Stimulated activated effector memory CD8-positive, alpha-beta T cell treated with anti-CD3 and anti-CD28 coated beads, Interleukin-12 subunit alpha, Interleukin-12 subunit beta, amount 100 ng/mL, for 72 hours (primary cell): ENCODE measurements at regions not wholly inside any gene's neighbourhood (a gene's known extent, or its start where the extent isn't known, plus 50 kb on each side); places are given as distances from the start of the nearest gene placed in this dataset.
"Not testable (repeated sequence)": the region's sequence is repeated elsewhere in the genome, so short reads cannot be mapped to it uniquely, and the experiment has no call there.

Source experiments
- ATAC-seq: fragments of 150-1000 bp; cut with Tn5 transposase; 2 replicates; pipeline ENCODE4 v1.10.0; 2021
- DNase-seq, 2 donors: peaks; one replicate each; pipeline ENCODE4 v3.0.0; 2021 to 2022; ENCODE audit warnings: low spot score in 2 of 2
- H3K27ac Mint-ChIP-seq: one replicate; pipeline ENCODE4 v1.8.0; 2022; ENCODE audit warnings: mild to moderate bottlenecking, mixed read lengths
- H3K36me3 Mint-ChIP-seq: one replicate; pipeline ENCODE4 v1.8.0; 2022; ENCODE audit warnings: mild to moderate bottlenecking, mixed read lengths
- H3K4me1 Mint-ChIP-seq: one replicate; pipeline ENCODE4 v1.8.0; 2022; ENCODE audit warnings: mixed read lengths
- H3K4me3 Mint-ChIP-seq: one replicate; pipeline ENCODE4 v1.8.0; 2022; ENCODE audit warnings: mild to moderate bottlenecking, mixed read lengths
- H3K9me3 Mint-ChIP-seq: one replicate; pipeline ENCODE4 v1.8.0; 2022; ENCODE audit warnings: mixed read lengths

DNA sequence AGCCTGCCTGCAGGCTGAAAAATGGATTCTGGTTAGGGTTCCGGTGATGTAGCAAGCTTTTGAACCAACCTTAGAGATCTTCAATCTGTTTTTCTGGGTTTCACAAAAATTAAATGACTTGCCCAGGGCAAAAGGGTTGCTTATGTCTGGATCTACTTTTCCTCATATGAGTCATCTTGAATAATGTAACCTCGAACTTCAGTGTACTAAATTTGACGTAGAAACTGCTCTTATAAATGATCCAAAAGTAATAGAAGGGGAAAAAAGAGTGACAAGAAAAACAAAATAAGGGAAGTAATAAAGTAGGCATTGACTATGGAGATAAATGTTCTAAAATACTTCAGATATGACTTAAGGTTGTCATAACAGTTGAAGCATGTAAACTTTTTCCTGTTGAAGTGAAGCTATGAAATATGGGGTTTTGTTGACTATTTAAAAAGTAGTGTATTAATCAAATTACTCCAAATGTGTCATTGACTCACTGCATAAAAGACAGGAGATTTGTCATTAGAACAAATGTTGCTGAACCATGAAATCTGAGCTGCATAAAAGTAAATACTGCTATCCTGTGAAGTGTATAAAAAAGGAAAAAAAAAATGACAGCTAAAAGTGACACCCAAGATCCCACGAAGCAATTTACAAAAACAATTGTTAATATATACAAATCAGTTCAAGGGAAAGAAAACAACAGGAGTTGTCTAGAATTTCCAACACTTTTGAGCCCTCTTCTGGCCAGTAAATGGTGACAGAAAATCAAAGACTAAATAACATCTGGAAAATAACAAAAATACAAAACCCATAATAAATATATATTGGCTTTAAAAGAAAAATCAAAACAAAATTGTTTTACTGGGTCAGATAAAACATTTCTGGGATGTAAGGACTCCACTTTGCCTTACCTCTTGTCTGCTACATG is 103.6 kb upstream of the SERPINE2 start:
- ATAC-seq = no peak
- no peaks in the 10 kb centered on the region for H3K9me3 Mint-ChIP-seq
- no peak for DNase-seq
- H3K4me3 Mint-ChIP-seq = no peak overlapping the region
- H3K4me1 Mint-ChIP-seq = no peaks in the 10 kb centered on the region
- no peak overlapping the region for H3K27ac Mint-ChIP-seq
- H3K36me3 Mint-ChIP-seq = no peaks in the 10 kb centered on the region

DNA sequence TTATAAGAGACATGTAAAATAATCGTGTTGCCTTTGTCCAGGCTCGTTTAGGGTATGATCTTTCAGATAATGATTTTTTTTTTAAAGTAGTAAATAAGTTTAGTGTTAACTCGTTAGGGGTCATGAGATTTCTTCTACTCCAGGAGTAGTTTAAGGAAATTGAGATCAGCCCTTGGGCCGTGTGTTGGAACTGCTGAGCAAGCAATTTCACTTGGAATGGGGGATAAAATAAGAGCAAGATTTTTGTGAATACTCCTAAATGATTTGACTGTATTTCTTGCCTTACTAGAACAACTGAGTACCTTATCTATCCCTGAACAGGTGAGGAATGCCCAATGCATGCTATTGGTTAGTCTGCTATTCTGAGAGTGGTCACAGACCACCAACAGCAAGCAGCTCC is 102.2 kb upstream of the SERPINE2 start:
- Mint-ChIP-seq H3K9me3 (no peaks in the 10 kb centered on the region), H3K4me3 (no peak overlapping the region), H3K27ac (no peak overlapping the region)

DNA sequence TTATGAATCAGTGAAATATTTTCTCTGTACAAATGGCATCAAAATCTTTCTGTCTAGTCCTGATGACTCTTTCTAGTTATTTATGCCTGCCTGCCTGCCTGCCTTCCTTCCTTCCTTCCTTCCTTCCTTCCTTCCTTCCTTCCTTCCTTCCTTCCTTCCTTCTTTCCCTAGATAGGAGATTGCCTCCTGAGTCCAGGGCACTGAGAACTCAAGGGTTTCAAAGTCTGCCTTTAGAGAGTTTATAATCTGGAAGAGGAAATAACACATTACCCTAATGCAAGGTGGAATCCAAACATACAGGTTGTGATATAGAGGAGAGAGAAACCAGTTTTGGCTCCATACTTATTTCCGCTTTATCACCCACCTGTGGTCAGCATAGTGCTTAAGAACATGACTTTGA is 98.1 kb upstream of the SERPINE2 start:
- H3K27ac Mint-ChIP-seq = no peak overlapping the region
- DNase-seq = no peak
- no peak for ATAC-seq
- H3K9me3 Mint-ChIP-seq = no peaks in the 10 kb centered on the region
- no peak overlapping the region for H3K4me3 Mint-ChIP-seq
- H3K36me3 Mint-ChIP-seq = no peaks in the 10 kb centered on the region
- no peaks in the 10 kb centered on the region for H3K4me1 Mint-ChIP-seq

More for the DNA sequence above, 102.2 kb upstream of the SERPINE2 start:
- H3K4me1 Mint-ChIP-seq = no peaks in the 10 kb centered on the region
- H3K36me3 Mint-ChIP-seq = no peaks in the 10 kb centered on the region
- ATAC-seq (no peak), DNase-seq (no peak)

DNA sequence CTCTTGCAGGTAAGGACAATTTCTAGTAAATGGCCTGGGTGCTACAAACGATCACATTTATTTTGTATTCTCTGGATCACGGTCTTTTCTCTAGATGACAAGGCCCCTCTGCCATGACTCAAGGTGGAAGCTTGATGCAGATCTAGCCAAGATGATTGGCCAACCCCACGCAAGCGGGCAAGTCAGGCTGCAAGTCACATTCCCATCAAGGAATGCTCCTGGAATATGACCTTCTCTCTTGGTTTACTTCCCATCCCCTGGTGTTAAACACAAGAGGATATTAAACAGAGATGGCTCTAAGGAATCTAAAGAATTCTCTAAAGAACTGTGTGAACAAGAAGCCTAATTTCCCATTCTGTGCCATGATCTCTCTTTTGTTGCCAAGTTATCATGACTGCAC is 97.3 kb upstream of the SERPINE2 start:
- Mint-ChIP-seq H3K4me1 (no peaks in the 10 kb centered on the region), H3K27ac (no peak overlapping the region), H3K36me3 (no peaks in the 10 kb centered on the region), H3K4me3 (no peak overlapping the region), H3K9me3 (no peaks in the 10 kb centered on the region)
- no peak for ATAC-seq
- no peak for DNase-seq

DNA sequence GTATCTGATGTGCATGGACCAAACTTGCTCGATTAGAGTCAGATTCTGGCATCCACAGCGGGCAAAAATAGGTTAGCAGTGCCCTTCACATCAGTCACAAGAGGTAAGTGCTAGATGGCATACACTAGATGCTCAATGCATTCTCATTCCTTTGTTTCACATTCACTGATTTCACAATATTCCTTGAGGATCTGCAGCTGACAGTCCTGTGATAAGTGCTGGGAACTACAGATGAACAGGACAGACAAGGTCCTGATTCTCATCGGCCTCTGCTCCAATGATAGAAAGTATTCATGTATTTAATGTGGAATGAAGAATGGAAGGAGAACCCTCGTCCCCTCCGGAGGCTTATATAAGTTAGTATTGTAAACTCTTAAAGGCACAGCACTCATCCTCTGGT is 96.8 kb upstream of the SERPINE2 start:
- Mint-ChIP-seq H3K9me3 (no peaks in the 10 kb centered on the region), H3K36me3 (no peaks in the 10 kb centered on the region), H3K4me3 (no peak overlapping the region), H3K4me1 (no peaks in the 10 kb centered on the region), H3K27ac (no peak overlapping the region)
- no peak for DNase-seq
- ATAC-seq = no peak

DNA sequence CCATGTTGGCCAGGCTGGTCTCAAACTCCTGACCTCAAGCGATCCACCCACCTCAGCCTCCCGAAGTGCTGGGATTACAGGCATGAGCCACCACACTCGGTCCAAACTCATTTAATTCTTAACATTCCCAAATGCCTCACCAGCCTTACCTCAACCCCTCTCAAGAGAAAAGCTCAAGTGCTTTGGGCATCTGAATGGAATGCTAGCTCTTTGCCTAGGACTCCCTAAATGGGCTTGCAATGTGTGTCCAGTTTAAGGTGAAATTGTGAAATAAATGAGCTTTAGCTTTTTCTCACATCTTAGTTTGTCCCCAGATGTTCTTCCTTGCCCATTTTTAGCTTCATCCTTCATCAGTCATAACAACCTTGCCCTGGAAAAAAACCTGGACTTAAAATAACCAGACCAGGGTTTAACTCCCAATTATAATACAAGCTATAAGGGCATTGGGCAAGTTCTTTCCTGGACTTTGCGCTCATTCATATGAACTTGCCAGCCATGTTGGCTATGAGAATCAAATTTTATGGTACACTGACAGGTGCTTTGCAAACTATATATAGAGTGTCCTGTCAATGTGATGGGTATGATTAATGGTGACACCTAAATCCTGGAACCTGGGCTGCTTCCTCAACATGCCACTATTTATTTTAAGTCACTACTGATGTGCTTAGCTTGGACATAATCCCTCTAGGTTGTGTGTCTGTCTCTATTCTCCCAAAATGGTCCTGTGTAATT is 95.1 kb upstream of the SERPINE2 start:
- Mint-ChIP-seq H3K27ac (no peak overlapping the region), H3K36me3 (no peaks in the 10 kb centered on the region), H3K4me1 (no peaks in the 10 kb centered on the region), H3K9me3 (no peaks in the 10 kb centered on the region), H3K4me3 (no peak overlapping the region)
- ATAC-seq (no peak), DNase-seq (no peak)

DNA sequence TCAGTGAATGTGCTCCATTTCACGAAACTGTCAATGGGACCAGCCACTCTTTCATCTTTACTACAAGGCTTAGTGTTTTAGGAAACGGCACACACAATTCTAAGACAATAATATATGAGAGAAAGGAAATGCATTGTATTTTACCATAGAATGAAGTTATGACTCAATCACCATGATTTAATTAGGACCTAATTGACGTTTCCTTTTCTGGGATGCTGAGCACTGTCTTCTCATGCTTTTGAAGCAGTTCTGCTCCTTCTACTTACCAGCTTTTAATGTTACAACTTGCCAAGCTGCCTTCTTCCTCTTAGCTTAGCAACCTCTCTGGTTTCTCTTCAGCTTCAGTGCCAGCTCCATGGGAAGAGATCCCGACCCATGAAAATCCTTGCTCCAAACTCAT is 94.3 kb upstream of the SERPINE2 start:
- Mint-ChIP-seq H3K27ac (no peak overlapping the region), H3K9me3 (no peaks in the 10 kb centered on the region), H3K4me1 (no peaks in the 10 kb centered on the region), H3K4me3 (no peak overlapping the region), H3K36me3 (no peaks in the 10 kb centered on the region)
- no peak for DNase-seq
- no peak for ATAC-seq

DNA sequence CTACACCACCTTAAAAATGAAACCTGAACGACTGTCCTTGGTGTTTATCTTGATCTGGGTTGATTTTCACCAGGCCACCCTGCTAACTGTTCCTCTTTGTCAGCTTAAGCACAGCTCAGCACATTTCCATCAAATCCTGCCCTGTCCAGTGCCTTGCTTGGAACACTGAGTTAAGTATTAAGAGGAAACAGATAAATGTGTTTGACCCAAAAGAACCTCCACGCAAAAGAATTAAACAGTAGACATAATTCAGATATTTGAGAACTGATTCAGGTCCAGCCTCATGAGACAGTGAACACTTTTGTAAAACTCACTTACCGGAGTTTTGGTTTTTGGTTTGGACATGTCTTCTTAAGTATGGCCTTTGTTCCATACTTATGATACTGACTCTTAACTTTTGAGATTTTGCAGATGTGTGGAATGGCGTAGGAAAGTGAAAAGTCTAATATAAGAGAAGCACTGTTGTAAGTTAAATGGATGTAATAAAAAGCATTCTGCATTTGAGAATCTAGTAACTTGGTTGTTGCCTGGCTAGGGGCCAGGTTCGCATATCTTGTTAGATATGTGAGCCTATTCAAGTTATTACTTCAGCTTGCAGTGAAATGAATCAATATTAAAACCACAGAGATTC is 88.9 kb upstream of the SERPINE2 start:
- no peak for DNase-seq
- ATAC-seq = no peak
- H3K27ac Mint-ChIP-seq = no peak overlapping the region
- H3K36me3 Mint-ChIP-seq = no peaks in the 10 kb centered on the region
- H3K4me3 Mint-ChIP-seq = no peak overlapping the region
- H3K9me3 Mint-ChIP-seq = no peaks in the 10 kb centered on the region
- H3K4me1 Mint-ChIP-seq = no peaks in the 10 kb centered on the region

DNA sequence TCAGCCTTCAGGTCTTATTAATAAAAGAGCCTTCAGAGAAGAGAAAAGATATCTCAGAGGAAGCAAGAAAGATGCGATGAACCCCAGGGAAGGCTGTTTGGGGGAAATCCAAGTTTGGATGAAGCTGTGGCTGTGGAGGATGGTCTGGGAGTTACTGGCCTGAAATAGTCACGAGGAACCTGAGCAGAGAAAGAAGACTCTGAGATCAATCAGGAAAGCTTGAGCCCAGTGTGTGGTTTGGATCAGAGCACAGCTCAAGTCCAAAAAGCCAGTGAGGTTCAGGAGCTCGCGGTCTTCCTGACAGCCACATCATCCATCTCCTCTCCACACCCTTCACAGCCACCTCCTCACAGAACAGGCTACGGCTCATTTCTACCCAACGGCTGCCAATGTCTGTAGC is 87.4 kb upstream of the SERPINE2 start:
- DNase-seq (no peak), ATAC-seq (no peak)
- no peaks in the 10 kb centered on the region for H3K9me3 Mint-ChIP-seq
- no peak overlapping the region for H3K27ac Mint-ChIP-seq
- H3K36me3 Mint-ChIP-seq = no peaks in the 10 kb centered on the region
- no peaks in the 10 kb centered on the region for H3K4me1 Mint-ChIP-seq
- H3K4me3 Mint-ChIP-seq = no peak overlapping the region

DNA sequence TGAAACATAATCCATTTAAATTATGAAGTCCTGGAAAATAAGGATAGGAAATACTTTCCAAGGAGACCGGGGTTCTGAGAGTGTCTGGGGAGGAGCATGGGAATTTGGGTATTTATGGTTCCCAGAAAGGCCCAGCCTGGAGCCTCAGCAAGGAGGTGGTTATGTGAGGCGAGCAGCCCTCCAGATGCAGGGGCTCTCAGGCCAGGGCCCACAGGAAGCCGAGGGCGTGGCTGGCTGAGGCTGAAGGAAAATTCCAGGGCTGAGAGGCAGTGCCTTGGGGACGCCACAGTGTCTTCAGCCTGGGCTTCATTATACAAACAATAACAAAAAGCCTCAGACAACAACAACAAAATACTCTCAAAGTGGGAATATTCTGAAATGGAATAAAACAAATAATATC is 86.9 kb upstream of the SERPINE2 start:
- Mint-ChIP-seq H3K4me1 (no peaks in the 10 kb centered on the region), H3K9me3 (no peaks in the 10 kb centered on the region), H3K36me3 (no peaks in the 10 kb centered on the region), H3K27ac (no peak overlapping the region), H3K4me3 (no peak overlapping the region)
- no peak for ATAC-seq
- DNase-seq = no peak

DNA sequence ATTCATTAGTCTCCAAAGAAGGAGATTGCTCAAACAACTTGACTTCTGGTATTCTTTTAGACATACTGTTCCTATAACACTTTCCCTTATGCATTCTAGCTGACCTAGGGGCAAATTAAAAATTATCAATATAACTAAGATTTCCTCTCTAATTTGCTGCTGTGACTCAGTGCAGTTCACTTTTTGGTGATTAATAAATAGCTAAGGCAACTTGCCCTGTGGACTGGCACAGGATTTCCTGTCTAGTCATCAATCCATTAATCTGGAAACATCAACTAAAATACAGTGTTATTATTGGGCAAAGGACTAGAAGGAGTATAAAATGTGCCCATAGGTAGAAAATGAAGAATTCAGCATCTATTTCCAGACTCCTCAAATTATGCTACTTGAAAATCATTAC is 83.5 kb upstream of the SERPINE2 start:
- no peak for DNase-seq
- no peaks in the 10 kb centered on the region for H3K36me3 Mint-ChIP-seq
- H3K9me3 Mint-ChIP-seq = no peaks in the 10 kb centered on the region
- H3K4me1 Mint-ChIP-seq = no peaks in the 10 kb centered on the region
- H3K27ac Mint-ChIP-seq = no peak overlapping the region
- no peak overlapping the region for H3K4me3 Mint-ChIP-seq
- no peak for ATAC-seq

DNA sequence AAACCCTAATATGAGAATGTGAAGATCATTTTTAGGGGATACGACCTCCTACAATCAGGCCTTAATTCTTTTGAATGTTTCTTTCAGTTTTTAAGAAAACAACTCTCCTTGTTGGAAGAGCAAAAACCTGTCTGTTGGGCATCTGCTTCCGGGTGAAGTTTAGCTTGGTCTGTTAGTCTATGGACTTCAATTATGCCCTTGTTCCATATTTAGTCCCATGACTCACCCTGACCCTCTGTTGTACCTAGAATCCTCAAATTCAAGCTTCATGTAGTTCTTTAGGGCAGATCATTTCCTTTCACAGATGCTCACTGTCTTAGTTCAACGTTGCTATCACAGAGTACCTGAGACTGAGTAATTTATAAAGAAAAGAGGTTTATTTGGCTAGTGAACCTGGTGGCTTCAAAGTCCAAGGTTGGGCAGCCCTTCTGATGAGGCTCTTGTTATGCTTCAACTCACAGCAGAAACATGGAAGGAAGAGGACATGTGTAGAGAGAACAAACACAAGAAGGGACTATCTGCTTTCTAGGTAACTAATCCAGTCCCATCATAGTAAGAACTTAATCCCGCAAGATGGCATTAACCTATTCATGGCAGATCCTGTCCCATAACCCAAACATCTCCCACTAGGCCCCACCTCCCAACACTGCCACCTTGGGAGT is 82.5 kb upstream of the SERPINE2 start:
- no peaks in the 10 kb centered on the region for H3K4me1 Mint-ChIP-seq
- H3K27ac Mint-ChIP-seq = no peak overlapping the region
- no peak overlapping the region for H3K4me3 Mint-ChIP-seq
- DNase-seq (no peak), ATAC-seq (no peak)
- no peaks in the 10 kb centered on the region for H3K36me3 Mint-ChIP-seq
- H3K9me3 Mint-ChIP-seq = no peaks in the 10 kb centered on the region

DNA sequence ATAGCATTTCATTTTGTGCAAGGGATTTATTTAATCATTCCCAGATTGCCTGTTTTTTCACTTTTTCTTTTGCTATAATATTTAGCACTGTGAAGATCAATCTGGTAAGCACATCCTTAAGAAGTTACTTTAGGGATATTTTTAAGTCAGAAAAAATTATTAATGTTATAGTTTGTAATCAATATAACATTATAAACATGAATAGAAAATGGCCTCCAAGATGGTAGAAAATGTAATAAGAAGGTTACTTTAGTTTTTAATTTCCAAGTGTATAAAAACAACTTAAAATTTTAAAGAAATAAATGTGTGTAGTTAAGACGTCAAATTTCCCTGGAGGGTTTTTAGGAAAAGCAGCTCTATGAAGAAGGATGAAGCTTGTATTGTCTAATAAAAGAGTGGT is 81.9 kb upstream of the SERPINE2 start:
- H3K4me3 Mint-ChIP-seq = no peak overlapping the region
- no peaks in the 10 kb centered on the region for H3K9me3 Mint-ChIP-seq
- ATAC-seq (no peak), DNase-seq (no peak)
- H3K27ac Mint-ChIP-seq = no peak overlapping the region
- no peaks in the 10 kb centered on the region for H3K36me3 Mint-ChIP-seq
- no peaks in the 10 kb centered on the region for H3K4me1 Mint-ChIP-seq

DNA sequence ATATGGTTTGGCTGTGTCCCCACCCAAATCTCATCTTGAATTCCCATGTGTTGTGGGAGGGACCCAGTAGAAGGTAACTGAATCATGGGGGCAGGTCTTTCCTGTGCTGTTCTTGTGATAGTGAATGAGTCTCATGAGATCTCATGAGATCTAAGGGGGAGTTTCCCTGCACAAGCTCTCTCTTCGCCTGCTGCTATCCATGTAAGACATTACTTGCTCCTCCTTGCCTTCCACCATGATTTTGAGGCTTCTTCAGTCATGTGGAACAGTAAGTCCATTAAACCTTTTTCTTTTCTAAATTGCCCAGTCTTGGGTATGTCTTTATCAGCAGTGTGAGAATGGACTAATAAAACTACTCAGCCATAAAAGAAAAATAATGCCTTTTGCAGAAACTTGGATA is 80.8 kb upstream of the SERPINE2 start:
- H3K9me3 Mint-ChIP-seq, H3K4me1 Mint-ChIP-seq, DNase-seq, H3K36me3 Mint-ChIP-seq, H3K27ac Mint-ChIP-seq, ATAC-seq, H3K4me3 Mint-ChIP-seq: not testable (repeated sequence)

DNA sequence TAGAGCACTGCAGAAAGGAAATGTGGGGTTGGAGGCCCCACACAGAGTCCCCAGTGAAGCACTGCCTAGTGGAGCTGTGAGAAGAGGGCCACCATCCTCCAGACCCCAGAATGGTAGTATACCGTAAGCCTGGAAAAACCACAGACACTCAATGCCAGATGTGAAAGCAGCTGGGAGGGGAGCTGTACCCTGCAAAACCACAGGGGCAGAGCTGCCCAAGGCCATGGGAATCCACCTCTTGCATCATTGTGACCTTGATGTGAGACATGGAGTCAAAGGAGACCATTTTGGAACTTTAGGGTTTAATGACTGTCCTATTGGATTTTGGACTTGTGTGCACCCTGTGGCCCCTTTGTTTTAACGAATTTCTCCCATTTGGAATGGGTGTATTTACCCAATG is 75.3 kb upstream of the SERPINE2 start:
- DNase-seq = no peak
- peaks cover 3% of the 10 kb centered on the region for H3K9me3 Mint-ChIP-seq
- ATAC-seq = no peak
- no peak overlapping the region for H3K27ac Mint-ChIP-seq
- no peaks in the 10 kb centered on the region for H3K4me1 Mint-ChIP-seq
- no peak overlapping the region for H3K4me3 Mint-ChIP-seq
- H3K36me3 Mint-ChIP-seq = no peaks in the 10 kb centered on the region
